Activated CD8-positive, alpha-beta memory T cell treated with anti-CD3 and anti-CD28 coated beads, Interleukin-2, amount 10 ng/mL, durations not matched to agents 7 days and 5 days (primary cell): ENCODE measurements at regions not wholly inside any gene's neighbourhood (a gene's known extent, or its start where the extent isn't known, plus 50 kb on each side); places are given as distances from the start of the nearest gene placed in this dataset.

Experiments used
- ATAC-seq: fragments of 150-1000 bp; cut with Tn5 transposase; one replicate; pipeline ENCODE4 v1.10.0; 2021; ENCODE audit warnings: moderate library complexity
- CTCF ChIA-PET: fragments of 350-600 bp; sonication (Branson Sonifier 250); formaldehyde crosslinking; loops from one replicate; lab custom pipeline; 2021; ENCODE audit warnings: antibody characterized with exemption; lab: Charles Lee
- DNase-seq: peaks from one replicate; pipeline ENCODE4 v3.0.0-alpha.2; 2020
- H3K27ac Mint-ChIP-seq: one replicate; pipeline ENCODE4 v1.8.0; 2021; ENCODE audit warnings: mild to moderate bottlenecking, mixed read lengths
- H3K27me3 Mint-ChIP-seq: one replicate; pipeline ENCODE4 v1.8.0; 2021; ENCODE audit warnings: mixed read lengths
- H3K36me3 Mint-ChIP-seq: one replicate; pipeline ENCODE4 v1.8.0; 2021; ENCODE audit warnings: mild to moderate bottlenecking, mixed read lengths
- H3K4me1 Mint-ChIP-seq: one replicate; pipeline ENCODE4 v1.8.0; 2021; ENCODE audit warnings: mixed read lengths
- H3K4me3 Mint-ChIP-seq: one replicate; pipeline ENCODE4 v1.8.0; 2021; ENCODE audit warnings: mild to moderate bottlenecking, moderate library complexity, mixed read lengths
- H3K9me3 Mint-ChIP-seq: one replicate; pipeline ENCODE4 v1.8.0; 2022; ENCODE audit warnings: low read depth, mixed read lengths

- H3K27ac Mint-ChIP-seq: no peak overlapping the region
- H3K4me3 Mint-ChIP-seq: no peak overlapping the region
- CTCF ChIA-PET: no interaction called here
- ATAC-seq: no peak
- no peaks in the 10 kb centered on the region for H3K27me3 Mint-ChIP-seq
- H3K9me3 Mint-ChIP-seq: no peaks in the 10 kb centered on the region
- no peaks in the 10 kb centered on the region for H3K4me1 Mint-ChIP-seq
- H3K36me3 Mint-ChIP-seq: no peaks in the 10 kb centered on the region
- no peak for DNase-seq
Observed at GRCh38 chr2:106704798-106705197, 181.2 kb downstream of the ST6GAL2 start.

GRCh38 chr2:106705877-106706276 is 180.1 kb downstream of the ST6GAL2 start:
- no peaks in the 10 kb centered on the region for H3K4me1 Mint-ChIP-seq
- DNase-seq: no peak

GRCh38 chr2:106706283-106706682 is 179.7 kb downstream of the ST6GAL2 start:
- ATAC-seq: no peak
- CTCF ChIA-PET: no interaction called here
- Mint-ChIP-seq H3K27me3 (no peaks in the 10 kb centered on the region), H3K36me3 (no peaks in the 10 kb centered on the region), H3K4me3 (no peak overlapping the region), H3K27ac (no peak overlapping the region), H3K9me3 (no peaks in the 10 kb centered on the region), H3K4me1 (no peaks in the 10 kb centered on the region)
- DNase-seq: no peak

More at GRCh38 chr2:106705877-106706276, 180.1 kb downstream of the ST6GAL2 start:
- no peak for ATAC-seq
- no peak overlapping the region for H3K27ac Mint-ChIP-seq
- no peaks in the 10 kb centered on the region for H3K36me3 Mint-ChIP-seq
- no peaks in the 10 kb centered on the region for H3K27me3 Mint-ChIP-seq
- H3K9me3 Mint-ChIP-seq: no peaks in the 10 kb centered on the region
- CTCF ChIA-PET: no interaction called here
- no peak overlapping the region for H3K4me3 Mint-ChIP-seq

GRCh38 chr2:106708209-106708608 is 177.8 kb downstream of the ST6GAL2 start:
- Mint-ChIP-seq H3K36me3 (no peaks in the 10 kb centered on the region), H3K4me1 (no peaks in the 10 kb centered on the region), H3K27me3 (no peaks in the 10 kb centered on the region), H3K4me3 (no peak overlapping the region), H3K9me3 (peaks cover 2% of the 10 kb centered on the region), H3K27ac (no peak overlapping the region)
- no peak for DNase-seq
- no peak for ATAC-seq
- CTCF ChIA-PET: no interaction called here

- DNase-seq (no peak), ATAC-seq (no peak)
- no peaks in the 10 kb centered on the region for H3K4me1 Mint-ChIP-seq
- no peak overlapping the region for H3K27ac Mint-ChIP-seq
- H3K9me3 Mint-ChIP-seq: peaks cover 2% of the 10 kb centered on the region
- H3K4me3 Mint-ChIP-seq: no peak overlapping the region
- CTCF ChIA-PET: no interaction called here
- no peaks in the 10 kb centered on the region for H3K27me3 Mint-ChIP-seq
- H3K36me3 Mint-ChIP-seq: no peaks in the 10 kb centered on the region
Observed at GRCh38 chr2:106709229-106709628, 176.7 kb downstream of the ST6GAL2 start.

GRCh38 chr2:106719222-106719621 is 166.7 kb downstream of the ST6GAL2 start:
- no peaks in the 10 kb centered on the region for H3K36me3 Mint-ChIP-seq
- peaks cover 7% of the 10 kb centered on the region for H3K9me3 Mint-ChIP-seq
- H3K27ac Mint-ChIP-seq: no peak overlapping the region
- no peaks in the 10 kb centered on the region for H3K27me3 Mint-ChIP-seq
- CTCF ChIA-PET: no interaction called here
- no peak overlapping the region for H3K4me3 Mint-ChIP-seq
- no peak for DNase-seq
- no peak for ATAC-seq
- no peaks in the 10 kb centered on the region for H3K4me1 Mint-ChIP-seq

- CTCF ChIA-PET: no interaction called here
- H3K4me1 Mint-ChIP-seq: no peaks in the 10 kb centered on the region
- peaks cover 7% of the 10 kb centered on the region for H3K9me3 Mint-ChIP-seq
- ATAC-seq (no peak), DNase-seq (no peak)
- no peaks in the 10 kb centered on the region for H3K36me3 Mint-ChIP-seq
- H3K4me3 Mint-ChIP-seq: no peak overlapping the region
- no peaks in the 10 kb centered on the region for H3K27me3 Mint-ChIP-seq
- H3K27ac Mint-ChIP-seq: no peak overlapping the region
Observed at GRCh38 chr2:106720026-106720425, 165.9 kb downstream of the ST6GAL2 start.

GRCh38 chr2:106724301-106724794 is 161.6 kb downstream of the ST6GAL2 start:
- Mint-ChIP-seq H3K27me3 (no peaks in the 10 kb centered on the region), H3K27ac (no peak overlapping the region), H3K4me3 (no peak overlapping the region), H3K36me3 (no peaks in the 10 kb centered on the region), H3K9me3 (no peaks in the 10 kb centered on the region), H3K4me1 (no peaks in the 10 kb centered on the region)
- CTCF ChIA-PET: no interaction called here
- no peak for DNase-seq
- ATAC-seq: no peak

GRCh38 chr2:106734165-106734564 is 151.8 kb downstream of the ST6GAL2 start:
- CTCF ChIA-PET: no interaction called here
- Mint-ChIP-seq H3K36me3 (no peaks in the 10 kb centered on the region), H3K4me3 (no peak overlapping the region), H3K27ac (no peak overlapping the region), H3K9me3 (no peaks in the 10 kb centered on the region), H3K27me3 (no peaks in the 10 kb centered on the region), H3K4me1 (no peaks in the 10 kb centered on the region)
- DNase-seq (no peak), ATAC-seq (no peak)

GRCh38 chr2:106735807-106736206 is 150.2 kb downstream of the ST6GAL2 start:
- ATAC-seq: no peak
- CTCF ChIA-PET: no interaction called here
- Mint-ChIP-seq H3K36me3 (no peaks in the 10 kb centered on the region), H3K4me1 (no peaks in the 10 kb centered on the region), H3K9me3 (no peaks in the 10 kb centered on the region), H3K27me3 (no peaks in the 10 kb centered on the region), H3K27ac (no peak overlapping the region), H3K4me3 (no peak overlapping the region)
- no peak for DNase-seq

- Mint-ChIP-seq H3K27ac (no peak overlapping the region), H3K4me1 (no peaks in the 10 kb centered on the region)
- ATAC-seq: no peak
Observed at GRCh38 chr2:106736221-106736620, 149.7 kb downstream of the ST6GAL2 start.

GRCh38 chr2:106745468-106745867 is 140.5 kb downstream of the ST6GAL2 start:
- no peak for DNase-seq
- CTCF ChIA-PET: no interaction called here
- Mint-ChIP-seq H3K36me3 (no peaks in the 10 kb centered on the region), H3K4me1 (no peaks in the 10 kb centered on the region), H3K9me3 (no peaks in the 10 kb centered on the region), H3K27me3 (no peaks in the 10 kb centered on the region), H3K27ac (no peak overlapping the region), H3K4me3 (no peak overlapping the region)
- no peak for ATAC-seq

More at GRCh38 chr2:106736221-106736620, 149.7 kb downstream of the ST6GAL2 start:
- Mint-ChIP-seq H3K9me3 (no peaks in the 10 kb centered on the region), H3K36me3 (no peaks in the 10 kb centered on the region), H3K4me3 (no peak overlapping the region), H3K27me3 (no peaks in the 10 kb centered on the region)
- CTCF ChIA-PET: no interaction called here
- DNase-seq: no peak

- Mint-ChIP-seq H3K4me3 (no peak overlapping the region), H3K27me3 (no peaks in the 10 kb centered on the region), H3K36me3 (no peaks in the 10 kb centered on the region), H3K4me1 (no peaks in the 10 kb centered on the region), H3K27ac (no peak overlapping the region), H3K9me3 (no peaks in the 10 kb centered on the region)
- CTCF ChIA-PET: no interaction called here
- DNase-seq (no peak), ATAC-seq (no peak)
Observed at GRCh38 chr2:106749823-106750222, 136.1 kb downstream of the ST6GAL2 start.
